ENCODE measurements at regions not wholly inside any gene's neighbourhood (a gene's known extent, or its start where the extent isn't known, plus 50 kb on each side); places are given as distances from the start of the nearest gene placed in this dataset.

- no peak for TF ChIP-seq CTCF (conservative IDR thresholded peaks at IDR 0.05)
- no peak for TF ChIP-seq ZFX (IDR thresholded peaks at IDR 0.05)
Measured at GRCh38 chr1:244159646-244160045, 108.6 kb downstream of the ZBTB18 start.

Measured in C4-2B (cell line).